ENCODE measurements at regions not wholly inside any gene's neighbourhood (a gene's known extent, or its start where the extent isn't known, plus 50 kb on each side); places are given as distances from the start of the nearest gene placed in this dataset.
A peak's percentile ranks its signal among the peaks of the same experiment; 100 is the strongest.
"Not testable (repeated sequence)": the region's sequence is repeated elsewhere in the genome, so short reads cannot be mapped to it uniquely, and the experiment has no call there.

- no peaks in the 10 kb centered on the region for H3K36me3 Mint-ChIP-seq
- no peak overlapping the region for H3K27ac Mint-ChIP-seq
- no peak for ATAC-seq (ENCODE audit: low read depth in 2 of 2)
- H3K27me3 Mint-ChIP-seq = no peaks in the 10 kb centered on the region
- DNase-seq = no peak
- no peak overlapping the region for H3K4me3 Mint-ChIP-seq
- H3K9me3 Mint-ChIP-seq = peaks cover 0 to 1% (median 0%) of the 10 kb centered on the region in 7 donors
- peaks cover 4 to 17% (median 4%) of the 10 kb centered on the region in 3 donors for H3K4me1 Mint-ChIP-seq
Measured at GRCh38 chr1:121525355-121525754, 340.6 kb downstream of the SRGAP2C start.

GRCh38 chr1:121528958-121529357, 344.2 kb downstream of the SRGAP2C start:
- ATAC-seq (ENCODE audit: low read depth in 2 of 2); H3K36me3 Mint-ChIP-seq; DNase-seq; H3K27ac Mint-ChIP-seq; H3K4me3 Mint-ChIP-seq; H3K27me3 Mint-ChIP-seq; H3K9me3 Mint-ChIP-seq: not testable (repeated sequence)
- H3K4me1 Mint-ChIP-seq = peaks cover 3 to 16% (median 5%) of the 10 kb centered on the region in 3 donors

- Mint-ChIP-seq H3K4me1 (peaks cover 3 to 16% (median 5%) of the 10 kb centered on the region in 3 donors), H3K27ac (peak overlapping the region in 1 of 6 donors; percentile 67)
- DNase-seq; ATAC-seq (ENCODE audit: low read depth in 2 of 2); H3K4me3 Mint-ChIP-seq; H3K36me3 Mint-ChIP-seq; H3K9me3 Mint-ChIP-seq; H3K27me3 Mint-ChIP-seq: not testable (repeated sequence)
Measured at GRCh38 chr1:121530026-121530425, 345.3 kb downstream of the SRGAP2C start.

DNA sequence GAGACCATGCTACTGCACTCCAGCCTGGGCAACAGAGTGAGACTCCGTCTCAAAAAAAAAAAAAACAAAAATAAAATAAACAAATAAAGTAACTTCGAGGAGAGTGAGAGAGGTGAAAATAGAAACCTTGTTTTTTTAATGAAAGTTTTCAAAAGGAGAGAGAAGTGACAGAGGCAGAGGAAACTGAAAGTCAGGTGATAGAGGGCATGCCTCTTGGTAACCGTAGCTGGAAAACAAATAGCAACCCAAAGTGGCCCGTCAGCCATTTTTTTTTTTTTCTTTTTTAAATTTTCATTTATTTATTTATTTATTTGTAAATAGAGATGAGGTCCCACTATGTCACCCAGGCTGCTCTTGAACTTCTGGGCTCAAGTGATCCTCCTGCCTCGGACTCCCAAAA, 347.0 kb downstream of the SRGAP2C start:
- H3K27ac Mint-ChIP-seq, DNase-seq, H3K27me3 Mint-ChIP-seq, H3K36me3 Mint-ChIP-seq, H3K4me3 Mint-ChIP-seq, H3K9me3 Mint-ChIP-seq: not testable (repeated sequence)
- ATAC-seq (ENCODE audit: low read depth in 2 of 2) = peak in 1 of 2 donors; percentile 30
- peaks cover 3 to 16% (median 5%) of the 10 kb centered on the region in 3 donors for H3K4me1 Mint-ChIP-seq

DNA sequence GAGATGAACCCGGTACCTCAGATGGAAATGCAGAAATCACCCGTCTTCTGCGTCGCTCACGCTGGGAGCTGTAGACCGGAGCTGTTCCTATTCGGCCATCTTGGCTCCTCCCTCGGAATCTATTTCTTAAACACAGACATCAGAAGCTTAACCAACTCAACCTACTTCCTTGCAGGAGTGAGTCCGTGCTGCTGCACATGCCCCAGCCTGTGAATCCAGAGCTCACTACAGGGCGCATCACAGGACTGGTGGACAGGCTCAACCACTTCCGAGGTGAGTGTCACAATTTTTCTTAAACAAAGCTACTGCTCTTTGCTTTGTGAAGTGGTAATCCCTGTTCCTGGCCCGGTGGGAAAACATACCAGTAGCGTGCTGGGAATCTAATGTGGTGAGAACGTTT, 353.4 kb downstream of the SRGAP2C start:
- H3K27me3 Mint-ChIP-seq; H3K36me3 Mint-ChIP-seq; H3K9me3 Mint-ChIP-seq; DNase-seq; ATAC-seq (ENCODE audit: low read depth in 2 of 2); H3K4me3 Mint-ChIP-seq; H3K27ac Mint-ChIP-seq; H3K4me1 Mint-ChIP-seq: not testable (repeated sequence)

DNA sequence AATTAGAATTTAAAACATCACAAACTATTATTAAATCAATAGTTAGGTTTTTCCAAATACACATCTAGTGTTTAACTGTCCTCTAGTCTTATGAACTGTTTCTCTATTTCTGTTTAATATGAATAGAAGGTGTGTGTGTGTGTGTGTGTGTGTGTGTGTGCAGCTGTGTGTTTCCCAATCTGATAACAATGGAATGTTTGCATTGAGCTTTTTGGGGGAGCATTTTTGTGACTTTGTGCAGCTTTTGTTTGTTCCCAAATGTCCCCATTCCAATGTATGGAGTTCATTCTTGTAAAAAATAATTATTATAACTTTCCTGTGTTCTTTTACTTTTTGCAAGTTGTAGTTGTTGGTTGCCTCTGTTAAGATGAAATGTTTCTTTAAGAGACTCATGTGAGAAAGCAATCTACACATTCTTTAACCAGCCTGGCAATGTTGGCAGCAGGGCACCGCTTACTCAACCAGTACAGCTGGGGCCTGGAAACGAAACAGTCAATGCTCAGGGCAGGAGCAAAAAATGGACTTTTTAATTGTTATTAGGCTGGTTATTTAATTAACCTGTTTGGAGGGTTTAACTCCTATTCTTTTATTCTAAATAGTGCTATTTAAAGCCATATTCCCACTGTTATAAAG, 354.3 kb downstream of the SRGAP2C start:
- Mint-ChIP-seq H3K4me3 (no peak overlapping the region), H3K36me3 (no peaks in the 10 kb centered on the region), H3K4me1 (no peaks in the 10 kb centered on the region), H3K27ac (no peak overlapping the region), H3K27me3 (no peaks in the 10 kb centered on the region), H3K9me3 (no peaks in the 10 kb centered on the region)
- ATAC-seq (ENCODE audit: low read depth in 2 of 2) = no peak
- DNase-seq = no peak

- H3K27me3 Mint-ChIP-seq; DNase-seq; H3K4me1 Mint-ChIP-seq; H3K9me3 Mint-ChIP-seq; H3K36me3 Mint-ChIP-seq; H3K27ac Mint-ChIP-seq; ATAC-seq (ENCODE audit: low read depth in 2 of 2); H3K4me3 Mint-ChIP-seq: not testable (repeated sequence)
Measured at GRCh38 chr1:121543988-121544387, 359.2 kb downstream of the SRGAP2C start.

DNA sequence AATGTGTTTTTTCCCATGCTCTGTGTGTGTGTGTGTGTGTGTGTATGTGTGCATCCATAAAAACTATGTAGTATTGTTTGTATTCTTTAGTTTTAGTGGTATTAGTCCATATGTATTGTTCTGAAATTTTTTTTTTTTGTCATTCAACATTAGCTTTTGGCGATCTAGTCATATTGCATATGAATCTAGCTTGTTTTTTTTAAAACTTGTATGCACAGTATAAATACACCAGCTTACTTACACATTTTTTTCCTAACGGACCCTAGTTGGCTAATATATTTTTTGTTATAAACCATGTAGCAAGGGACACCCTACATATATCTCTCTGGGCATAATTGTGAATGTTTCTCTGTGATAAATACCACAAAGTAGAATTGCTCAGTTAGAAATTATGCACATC, 359.7 kb downstream of the SRGAP2C start:
- no peak overlapping the region for H3K4me3 Mint-ChIP-seq
- no peaks in the 10 kb centered on the region for H3K27me3 Mint-ChIP-seq
- ATAC-seq (ENCODE audit: low read depth in 2 of 2) = no peak
- H3K36me3 Mint-ChIP-seq = no peaks in the 10 kb centered on the region
- H3K9me3 Mint-ChIP-seq = peaks cover 0 to 7% (median 0%) of the 10 kb centered on the region in 7 donors
- no peak for DNase-seq
- H3K27ac Mint-ChIP-seq = no peak overlapping the region
- H3K4me1 Mint-ChIP-seq = no peaks in the 10 kb centered on the region

GRCh38 chr1:121545899-121546298, 361.1 kb downstream of the SRGAP2C start:
- not testable (repeated sequence) for H3K4me3 Mint-ChIP-seq

DNA sequence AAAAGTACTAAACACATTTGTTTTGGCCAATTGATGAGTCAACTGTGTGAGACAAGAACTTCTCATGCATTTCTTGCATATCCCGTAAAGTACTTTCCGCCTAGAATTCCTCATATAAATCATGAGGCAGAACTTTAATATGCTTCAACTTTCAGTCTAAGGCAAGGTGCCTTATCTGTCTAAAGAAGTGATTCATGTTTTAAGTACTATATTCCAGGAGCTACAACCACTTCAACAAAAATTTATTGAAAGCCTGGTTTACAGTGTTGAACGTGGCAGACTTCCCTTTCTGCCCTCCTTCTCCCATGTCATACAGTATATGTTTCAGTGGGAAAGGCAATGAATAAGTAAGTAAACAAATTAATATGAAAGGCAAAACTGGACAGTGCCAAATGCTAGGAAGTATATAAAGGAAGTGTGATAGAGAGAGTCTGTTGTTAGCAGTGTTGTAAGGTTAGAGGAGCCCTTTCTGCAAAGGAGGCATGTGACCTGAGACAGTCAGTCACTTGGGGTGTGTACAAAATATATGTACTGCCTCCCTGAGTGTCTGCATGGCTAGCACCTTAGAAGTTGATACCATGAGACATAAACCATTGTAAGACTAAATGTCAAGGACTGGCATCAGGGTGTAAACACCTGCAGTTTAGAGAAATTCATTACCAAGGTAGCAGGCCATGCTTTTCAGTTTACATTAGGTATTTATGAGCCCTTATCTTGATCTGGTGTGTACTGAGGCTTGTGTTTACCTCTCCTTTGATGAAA, 362.2 kb downstream of the SRGAP2C start:
- ATAC-seq (ENCODE audit: low read depth in 2 of 2) (no peak), DNase-seq (no peak)
- Mint-ChIP-seq H3K9me3 (peaks cover 0 to 7% (median 0%) of the 10 kb centered on the region in 7 donors), H3K27ac (no peak overlapping the region), H3K4me1 (peaks cover 6 to 11% (median 10%) of the 10 kb centered on the region in 3 donors), H3K27me3 (no peaks in the 10 kb centered on the region), H3K36me3 (peaks cover 0 to 12% of the 10 kb centered on the region in 2 donors), H3K4me3 (no peak overlapping the region)

More at GRCh38 chr1:121545899-121546298, 361.1 kb downstream of the SRGAP2C start:
- not testable (repeated sequence) for H3K27ac Mint-ChIP-seq; H3K36me3 Mint-ChIP-seq; H3K4me1 Mint-ChIP-seq; DNase-seq; H3K27me3 Mint-ChIP-seq; ATAC-seq (ENCODE audit: low read depth in 2 of 2); H3K9me3 Mint-ChIP-seq

DNA sequence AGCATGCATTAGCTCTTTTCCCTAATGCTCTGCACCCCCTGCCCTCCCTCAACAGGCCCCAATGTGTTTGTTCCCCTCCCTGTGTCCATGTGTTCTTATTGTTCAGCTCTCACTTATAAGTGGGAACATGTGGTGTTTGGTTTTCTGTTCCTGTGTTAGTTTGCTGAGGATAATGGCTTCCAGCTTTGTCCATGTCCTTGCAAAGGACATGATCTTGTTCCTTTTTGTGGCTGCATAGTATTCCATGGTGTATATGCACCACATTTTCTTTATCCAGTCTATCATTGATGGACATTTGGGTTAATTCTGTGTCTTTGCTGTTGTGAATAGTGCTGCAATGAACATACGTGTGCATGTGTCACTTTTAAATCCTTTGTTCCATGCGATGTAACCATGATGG, 363.0 kb downstream of the SRGAP2C start:
- DNase-seq; ATAC-seq (ENCODE audit: low read depth in 2 of 2); H3K9me3 Mint-ChIP-seq; H3K27me3 Mint-ChIP-seq; H3K27ac Mint-ChIP-seq; H3K4me3 Mint-ChIP-seq: not testable (repeated sequence)
- peaks cover 0 to 12% of the 10 kb centered on the region in 2 donors for H3K36me3 Mint-ChIP-seq
- H3K4me1 Mint-ChIP-seq = peaks cover 14 to 17% (median 17%) of the 10 kb centered on the region in 3 donors

- peaks cover 0 to 12% of the 10 kb centered on the region in 2 donors for H3K36me3 Mint-ChIP-seq
- not testable (repeated sequence) for DNase-seq; H3K27me3 Mint-ChIP-seq; ATAC-seq (ENCODE audit: low read depth in 2 of 2); H3K9me3 Mint-ChIP-seq
- peak overlapping the region in 2 of 6 donors; percentile 3 to 47 for H3K27ac Mint-ChIP-seq
- peak overlapping the region in 2 of 8 donors; percentile 22 to 66 for H3K4me3 Mint-ChIP-seq
- H3K4me1 Mint-ChIP-seq = peaks cover 16 to 19% (median 17%) of the 10 kb centered on the region in 3 donors
Measured at GRCh38 chr1:121550817-121551216, 366.0 kb downstream of the SRGAP2C start.

- H3K9me3 Mint-ChIP-seq, H3K27me3 Mint-ChIP-seq: not testable (repeated sequence)
- H3K36me3 Mint-ChIP-seq = peaks cover 0 to 12% of the 10 kb centered on the region in 2 donors
- DNase-seq (peak; percentile 25), ATAC-seq (ENCODE audit: low read depth in 2 of 2) (peak; percentile 90 to 93)
- H3K27ac Mint-ChIP-seq = peak overlapping the region in 1 of 6 donors; percentile 12
- H3K4me3 Mint-ChIP-seq = peak overlapping the region in 2 of 8 donors; percentile 49 to 59
- peaks cover 16 to 19% (median 17%) of the 10 kb centered on the region in 3 donors for H3K4me1 Mint-ChIP-seq
Measured at GRCh38 chr1:121551491-121551890, 366.7 kb downstream of the SRGAP2C start.

- not testable (repeated sequence) for H3K9me3 Mint-ChIP-seq; ATAC-seq (ENCODE audit: low read depth in 2 of 2); H3K27ac Mint-ChIP-seq; H3K27me3 Mint-ChIP-seq; DNase-seq; H3K4me3 Mint-ChIP-seq; H3K36me3 Mint-ChIP-seq
- H3K4me1 Mint-ChIP-seq = peaks cover 12 to 19% (median 14%) of the 10 kb centered on the region in 3 donors
Measured at GRCh38 chr1:121556560-121556959, 371.8 kb downstream of the SRGAP2C start.
